Neutrophil (primary cell): ENCODE measurements at regions not wholly inside any gene's neighbourhood (a gene's known extent, or its start where the extent isn't known, plus 50 kb on each side); places are given as distances from the start of the nearest gene placed in this dataset.

Source experiments
- H3K27ac ChIP-seq: fragments of 200-600 bp; sonication (generic); 2 replicates; pipeline ENCODE4 v1.5.1; 2016; ENCODE audit warnings: mild to moderate bottlenecking, moderate library complexity
- H3K27me3 ChIP-seq: fragments of 200-600 bp; sonication (generic); 2 replicates; pipeline ENCODE4 v1.6.0; 2016; ENCODE audit warnings: mild to moderate bottlenecking
- H3K36me3 ChIP-seq: fragments of 200-600 bp; sonication (generic); 2 replicates; pipeline ENCODE4 v1.5.1; 2017
- H3K4me1 ChIP-seq, 2 experiments: fragments of 200-600 bp in 1 of 2; sonication (generic) in 1 of 2; 1 replicate in 1 of 2; 2 replicates in 1 of 2; pipeline versions ENCODE4 v1.5.1 to v1.6.1; 2013 to 2016; ENCODE audit warnings: low read depth in 1 of 2, low read length in 1 of 2, mild to moderate bottlenecking in 1 of 2, moderate library complexity in 1 of 2; ENCODE audit not compliant: control insufficient read depth in 1 of 2, insufficient read depth in 1 of 2
- H3K4me3 ChIP-seq, 2 experiments: fragments of 200-600 bp in 1 of 2; sonication (generic) in 1 of 2; 1 replicate in 1 of 2; 2 replicates in 1 of 2; pipeline ENCODE4 v1.5.1; 2013 to 2016; ENCODE audit warnings: low read depth in 1 of 2, low read length in 1 of 2, mild to moderate bottlenecking in 1 of 2, moderate library complexity in 1 of 2
- H3K9me3 ChIP-seq: fragments of 200-600 bp; sonication (generic); 2 replicates; pipeline ENCODE4 v1.5.1; 2016
- CTCF ChIP-seq: fragments of 200-600 bp; sonication (generic); IDR thresholded peaks from 2 replicates; pipeline ENCODE4 v1.5.1; 2016; ENCODE audit warnings: antibody characterized with exemption

DNA sequence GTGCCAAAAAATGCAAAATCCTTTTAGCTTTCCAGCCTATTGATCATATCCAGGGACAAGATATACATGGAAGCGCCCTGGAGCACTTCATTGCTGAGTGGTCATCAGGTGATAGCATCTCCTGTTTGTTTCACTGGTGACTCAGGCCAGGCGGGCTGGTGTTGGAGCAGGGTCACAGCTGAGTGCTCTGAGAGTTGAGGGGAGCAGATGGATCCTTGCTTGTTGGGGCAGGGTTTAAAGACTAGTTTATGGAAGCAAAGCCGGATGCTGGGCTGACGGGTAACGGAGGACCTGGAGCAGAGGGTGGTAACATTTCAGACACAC lies 405.0 kb upstream of the TPM1 start:
- peaks cover 10 to 13% of the 10 kb centered on the region in 2 experiments for H3K4me1 ChIP-seq
- no peaks in the 10 kb centered on the region for H3K9me3 ChIP-seq
- H3K27me3 ChIP-seq, result no peaks in the 10 kb centered on the region
- no peak for TF ChIP-seq CTCF
- no peaks in the 10 kb centered on the region for H3K36me3 ChIP-seq
- no peak overlapping the region for H3K27ac ChIP-seq
- H3K4me3 ChIP-seq, result no peak overlapping the region

- H3K27me3 ChIP-seq, result no peaks in the 10 kb centered on the region
- H3K36me3 ChIP-seq, result no peaks in the 10 kb centered on the region
- no peaks in the 10 kb centered on the region for H3K9me3 ChIP-seq
- H3K27ac ChIP-seq, result no peak overlapping the region
- peaks cover 10 to 13% of the 10 kb centered on the region in 2 experiments for H3K4me1 ChIP-seq
- no peak overlapping the region for H3K4me3 ChIP-seq
- TF ChIP-seq CTCF, result no peak
These were observed 404.5 kb upstream of the TPM1 start for GRCh38 chr15:62637950-62638619.

DNA sequence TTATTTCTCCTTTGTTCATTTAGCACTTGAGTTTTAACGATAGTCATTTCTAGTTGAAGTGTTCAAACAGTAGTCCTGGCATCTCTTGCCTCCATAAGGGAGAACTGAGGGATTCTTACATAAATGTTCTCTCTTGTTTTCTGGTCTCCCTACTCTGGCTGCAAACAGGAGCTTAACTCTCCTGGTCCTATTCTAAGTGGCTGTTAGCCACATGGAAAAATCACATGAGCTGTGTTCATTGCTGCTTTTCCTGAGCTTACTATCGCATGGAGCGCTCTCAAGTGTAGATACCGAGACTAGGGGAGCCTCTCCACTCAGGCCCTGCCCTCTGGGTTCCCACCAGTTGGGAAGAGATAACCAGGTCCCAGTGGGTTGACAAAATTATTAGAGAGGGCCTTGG lies 403.1 kb upstream of the TPM1 start:
- Histone ChIP-seq H3K9me3 (no peaks in the 10 kb centered on the region), H3K36me3 (no peaks in the 10 kb centered on the region), H3K27me3 (peaks cover 3% of the 10 kb centered on the region), H3K4me3 (no peak overlapping the region), H3K27ac (no peak overlapping the region), H3K4me1 (peaks cover 10 to 13% of the 10 kb centered on the region in 2 experiments)
- TF ChIP-seq CTCF, result no peak

DNA sequence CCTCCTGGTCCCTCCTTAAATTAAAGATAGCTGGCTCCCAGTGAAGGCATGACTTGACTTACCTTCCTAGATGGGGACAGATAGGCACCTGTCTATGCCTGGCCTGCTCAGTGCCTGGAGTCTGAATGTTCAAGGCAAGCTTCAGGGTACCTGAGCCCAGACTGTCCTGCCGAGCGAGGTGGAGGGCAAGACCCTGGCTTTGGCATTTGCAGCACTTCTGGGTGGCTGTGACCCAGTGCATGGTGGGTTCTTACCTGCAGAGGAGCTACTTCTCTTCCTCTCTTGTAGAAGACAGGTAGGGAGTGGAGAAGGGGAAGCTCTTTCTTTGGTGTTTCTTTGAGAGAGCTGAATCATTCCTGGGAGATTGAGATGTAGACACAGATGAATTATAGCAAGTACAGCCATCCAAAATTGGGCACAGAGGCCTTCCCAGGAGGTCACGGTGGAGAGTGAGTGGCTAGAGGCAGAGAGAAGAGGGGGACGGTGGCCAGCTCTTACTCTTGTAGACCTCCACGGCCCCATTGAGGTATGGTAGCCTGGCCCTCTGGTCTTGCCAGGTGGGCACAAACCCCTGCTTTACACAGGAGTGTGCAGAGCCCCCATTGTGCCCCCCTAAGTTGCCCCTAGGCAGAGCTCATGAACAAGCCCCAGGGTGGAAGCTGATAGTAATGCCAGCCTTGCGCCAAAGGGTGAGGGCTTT lies 402.5 kb upstream of the TPM1 start:
- no peak overlapping the region for H3K4me3 ChIP-seq
- H3K9me3 ChIP-seq, result no peaks in the 10 kb centered on the region
- H3K4me1 ChIP-seq, result peaks cover 10 to 13% of the 10 kb centered on the region in 2 experiments
- no peaks in the 10 kb centered on the region for H3K36me3 ChIP-seq
- H3K27ac ChIP-seq, result no peak overlapping the region
- H3K27me3 ChIP-seq, result peaks cover 3% of the 10 kb centered on the region
- no peak for TF ChIP-seq CTCF

- Histone ChIP-seq H3K27ac (no peak overlapping the region), H3K4me3 (no peak overlapping the region), H3K27me3 (peaks cover 3% of the 10 kb centered on the region), H3K36me3 (no peaks in the 10 kb centered on the region), H3K4me1 (peaks cover 10 to 13% of the 10 kb centered on the region in 2 experiments), H3K9me3 (no peaks in the 10 kb centered on the region)
- no peak for TF ChIP-seq CTCF
These were observed 400.7 kb upstream of the TPM1 start for GRCh38 chr15:62641825-62642224.
